ENCODE measurements at regions not wholly inside any gene's neighbourhood (a gene's known extent, or its start where the extent isn't known, plus 50 kb on each side); places are given as distances from the start of the nearest gene placed in this dataset.
"Not testable (repeated sequence)": the region's sequence is repeated elsewhere in the genome, so short reads cannot be mapped to it uniquely, and the experiment has no call there.

GRCh38 chr16:65739518-65739917 lies 617.7 kb upstream of the CDH11 start:
- no peak overlapping the region for H3K27ac ChIP-seq (replicated peaks in 1 of 4)
- H3K9me3 ChIP-seq: no peaks in the 10 kb centered on the region
- H3K4me1 ChIP-seq: no peaks in the 10 kb centered on the region
- TF ChIP-seq POLR2AphosphoS5 (IDR thresholded peaks at IDR 0.05) (no peak), CTCF (IDR thresholded peaks at IDR 0.05) (no peak), EP300 (IDR thresholded peaks at IDR 0.05) (no peak), POLR2A (IDR thresholded peaks at IDR 0.05; ENCODE audit: low read depth) (no peak)
- H3K4me3 ChIP-seq: no peak overlapping the region
- intact Hi-C loops (cut with DNase I): no loop called here
- 81% methylated on average over 3 of the region's 3 CpGs for WGBS
- no peak for DNase-seq (ENCODE audit: extremely low spot score)
- H3K27me3 ChIP-seq: no peaks in the 10 kb centered on the region
- H3K36me3 ChIP-seq: no peaks in the 10 kb centered on the region

- 73% methylated on average over 4 of the region's 4 CpGs for WGBS
- Histone ChIP-seq H3K36me3 (no peaks in the 10 kb centered on the region), H3K27me3 (no peaks in the 10 kb centered on the region), H3K4me3 (no peak overlapping the region), H3K27ac (replicated peaks in 1 of 4) (no peak overlapping the region), H3K9me3 (no peaks in the 10 kb centered on the region), H3K4me1 (no peaks in the 10 kb centered on the region)
- TF ChIP-seq POLR2AphosphoS5 (IDR thresholded peaks at IDR 0.05) (no peak), CTCF (IDR thresholded peaks at IDR 0.05) (no peak), EP300 (IDR thresholded peaks at IDR 0.05) (no peak), POLR2A (IDR thresholded peaks at IDR 0.05; ENCODE audit: low read depth) (no peak)
- intact Hi-C loops (cut with DNase I): no loop called here
- DNase-seq (ENCODE audit: extremely low spot score): no peak
Observed at GRCh38 chr16:65737831-65738230, 616.0 kb upstream of the CDH11 start.

- not testable (repeated sequence) for DNase-seq (ENCODE audit: extremely low spot score)
Observed at GRCh38 chr16:65735615-65736014, 613.8 kb upstream of the CDH11 start.

GRCh38 chr16:65733721-65734120 lies 611.9 kb upstream of the CDH11 start:
- no peak for DNase-seq (ENCODE audit: extremely low spot score)
- no peaks in the 10 kb centered on the region for H3K27me3 ChIP-seq
- intact Hi-C loops (cut with DNase I): no loop called here
- no peak for TF ChIP-seq CTCF (IDR thresholded peaks at IDR 0.05)
- no peak for TF ChIP-seq EP300 (IDR thresholded peaks at IDR 0.05)
- no peak for TF ChIP-seq POLR2AphosphoS5 (IDR thresholded peaks at IDR 0.05)
- no peak for TF ChIP-seq POLR2A (IDR thresholded peaks at IDR 0.05; ENCODE audit: low read depth)
- 88% methylated on average over 3 of the region's 3 CpGs for WGBS
- peaks cover 0 to 9% (median 2%) of the 10 kb centered on the region in 4 donors for H3K9me3 ChIP-seq
- H3K4me1 ChIP-seq: no peaks in the 10 kb centered on the region
- no peak overlapping the region for H3K27ac ChIP-seq (replicated peaks in 1 of 4)
- no peak overlapping the region for H3K4me3 ChIP-seq
- no peaks in the 10 kb centered on the region for H3K36me3 ChIP-seq

More at GRCh38 chr16:65735615-65736014, 613.8 kb upstream of the CDH11 start:
- H3K9me3 ChIP-seq; H3K4me3 ChIP-seq; H3K27me3 ChIP-seq; intact Hi-C loops (cut with DNase I); H3K36me3 ChIP-seq; H3K27ac ChIP-seq (replicated peaks in 1 of 4); H3K4me1 ChIP-seq: not testable (repeated sequence)

GRCh38 chr16:65731833-65732232 lies 610.0 kb upstream of the CDH11 start:
- no peak overlapping the region for H3K27ac ChIP-seq (replicated peaks in 1 of 4)
- no peaks in the 10 kb centered on the region for H3K36me3 ChIP-seq
- TF ChIP-seq EP300 (IDR thresholded peaks at IDR 0.05) (no peak), POLR2AphosphoS5 (IDR thresholded peaks at IDR 0.05) (no peak), POLR2A (IDR thresholded peaks at IDR 0.05; ENCODE audit: low read depth) (no peak), CTCF (IDR thresholded peaks at IDR 0.05) (no peak)
- no peak for DNase-seq (ENCODE audit: extremely low spot score)
- peaks cover 0 to 9% (median 2%) of the 10 kb centered on the region in 4 donors for H3K9me3 ChIP-seq
- H3K4me3 ChIP-seq: no peak overlapping the region
- intact Hi-C loops (cut with DNase I): no loop called here
- H3K4me1 ChIP-seq: peaks cover 0 to 11% (median 0%) of the 10 kb centered on the region in 4 donors
- no peaks in the 10 kb centered on the region for H3K27me3 ChIP-seq
